Astrocyte (in vitro differentiated cells and primary cell): ENCODE measurements at regions not wholly inside any gene's neighbourhood (a gene's known extent, or its start where the extent isn't known, plus 50 kb on each side); places are given as distances from the start of the nearest gene placed in this dataset.

Source experiments
- DNase-seq: peaks from one replicate; pipeline ENCODE4 v3.0.0-alpha.2; 2010; ENCODE audit warnings: low read depth
- FAIRE-seq: peaks from 2 replicates; lab custom pipeline; 2011; peaks lifted over from hg19 to GRCh38; lab: Jason Lieb, UNC
- H2AFZ ChIP-seq: 2 replicates; pipeline ENCODE4 v1.6.0; 2012; ENCODE audit warnings: low read depth, low read length, inconsistent platforms
- H3K27ac ChIP-seq: 2 replicates; pipeline ENCODE4 v1.5.1; 2011; ENCODE audit warnings: low read depth, low read length, inconsistent platforms
- H3K27me3 ChIP-seq: 2 replicates; pipeline ENCODE4 v1.6.0; 2011; ENCODE audit warnings: low read length, inconsistent platforms; ENCODE audit not compliant: insufficient read depth
- H3K36me3 ChIP-seq: 2 replicates; pipeline ENCODE4 v1.5.1; 2011; ENCODE audit warnings: low read length, inconsistent platforms; ENCODE audit not compliant: insufficient read depth
- H3K4me1 ChIP-seq: 2 replicates; pipeline ENCODE4 v1.5.1; 2011; ENCODE audit warnings: low read length, inconsistent platforms; ENCODE audit not compliant: insufficient read depth
- H3K4me2 ChIP-seq: 2 replicates; pipeline ENCODE4 v1.6.0; 2012; ENCODE audit warnings: low read length, inconsistent platforms
- H3K4me3 ChIP-seq: 2 replicates; pipeline ENCODE4 v1.5.1; 2011; ENCODE audit warnings: low read depth, mild to moderate bottlenecking, low read length, inconsistent platforms; ENCODE audit not compliant: insufficient read depth
- H3K79me2 ChIP-seq: 2 replicates; pipeline ENCODE4 v1.6.0; 2012; ENCODE audit warnings: mild to moderate bottlenecking, low read length, inconsistent platforms; ENCODE audit not compliant: insufficient read depth
- H3K9ac ChIP-seq: 2 replicates; pipeline ENCODE4 v1.6.0; 2012; ENCODE audit warnings: mild to moderate bottlenecking, low read length, inconsistent platforms
- H3K9me3 ChIP-seq: 2 replicates; pipeline ENCODE4 v1.5.1; 2012; ENCODE audit warnings: low read depth, mild to moderate bottlenecking, low read length, inconsistent platforms; ENCODE audit not compliant: insufficient read depth
- H4K20me1 ChIP-seq: 2 replicates; pipeline ENCODE4 v1.6.0; 2012; ENCODE audit warnings: low read length, inconsistent platforms; ENCODE audit not compliant: insufficient read depth
- H3K27ac Mint-ChIP-seq: one replicate; pipeline ENCODE4 v1.8.0; 2021; ENCODE audit warnings: mild to moderate bottlenecking, mixed read lengths; ENCODE audit not compliant: unreplicated experiment
- H3K27me3 Mint-ChIP-seq: one replicate; pipeline ENCODE4 v1.8.0; 2021; ENCODE audit warnings: low read depth, mixed read lengths; ENCODE audit not compliant: unreplicated experiment
- H3K36me3 Mint-ChIP-seq: one replicate; pipeline ENCODE4 v1.8.0; 2021; ENCODE audit warnings: low read depth, mixed read lengths; ENCODE audit not compliant: unreplicated experiment
- H3K4me1 Mint-ChIP-seq: one replicate; pipeline ENCODE4 v1.8.0; 2021; ENCODE audit warnings: low read depth, mixed read lengths; ENCODE audit not compliant: unreplicated experiment
- H3K4me3 Mint-ChIP-seq: one replicate; pipeline ENCODE4 v1.8.0; 2021; ENCODE audit warnings: mild to moderate bottlenecking, moderate library complexity, mixed read lengths; ENCODE audit not compliant: unreplicated experiment
- H3K9me3 Mint-ChIP-seq: one replicate; pipeline ENCODE4 v1.8.0; 2021; ENCODE audit warnings: mild to moderate bottlenecking, mixed read lengths; ENCODE audit not compliant: unreplicated experiment
- CTCF ChIP-seq: IDR thresholded peaks from 2 replicates; pipeline ENCODE4 v1.5.1; 2011; ENCODE audit warnings: low read depth, mild to moderate bottlenecking, inconsistent platforms, low read length, moderate library complexity; ENCODE audit not compliant: insufficient read depth
- EZH2 ChIP-seq: IDR thresholded peaks from 2 replicates; pipeline ENCODE4 v1.6.1; 2012; ENCODE audit warnings: mild to moderate bottlenecking, low read length, inconsistent platforms; ENCODE audit not compliant: insufficient read depth

DNA sequence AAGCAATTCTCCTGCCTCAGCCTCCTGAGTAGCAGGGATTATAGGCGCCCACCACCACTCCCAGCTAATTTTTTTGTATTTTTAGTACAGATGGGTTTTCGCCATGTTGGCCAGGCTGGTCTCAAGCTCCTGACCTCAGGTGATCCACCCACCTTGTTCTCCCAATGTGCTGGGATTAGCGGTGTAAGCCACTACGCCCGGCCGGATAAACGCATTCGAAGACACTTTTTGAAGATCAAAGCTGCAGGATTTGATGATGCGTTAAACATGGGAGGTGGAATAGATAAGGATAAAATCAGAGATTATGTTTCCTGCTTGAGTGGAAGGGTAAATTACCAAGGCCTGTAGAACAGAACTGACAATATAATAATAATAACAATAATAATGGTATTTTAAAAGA is 389.4 kb upstream of the POU3F1 start:
- H3K4me1 ChIP-seq = no peaks in the 10 kb centered on the region
- H3K27ac Mint-ChIP-seq = no peak overlapping the region
- H3K79me2 ChIP-seq = no peaks in the 10 kb centered on the region
- no peaks in the 10 kb centered on the region for H4K20me1 ChIP-seq
- no peak overlapping the region for H3K4me3 ChIP-seq
- no peak overlapping the region for H3K27ac ChIP-seq
- peaks cover 4% of the 10 kb centered on the region for H3K9me3 Mint-ChIP-seq
- H3K4me2 ChIP-seq = no peak overlapping the region
- no peaks in the 10 kb centered on the region for H3K36me3 Mint-ChIP-seq
- peaks cover 6% of the 10 kb centered on the region for H3K27me3 ChIP-seq
- FAIRE-seq = no peak
- no peaks in the 10 kb centered on the region for H3K36me3 ChIP-seq
- no peak overlapping the region for H3K9ac ChIP-seq
- H2AFZ ChIP-seq = no peak overlapping the region
- H3K4me3 Mint-ChIP-seq = no peak overlapping the region
- no peak for DNase-seq
- no peaks in the 10 kb centered on the region for H3K9me3 ChIP-seq
- H3K4me1 Mint-ChIP-seq = no peaks in the 10 kb centered on the region
- H3K27me3 Mint-ChIP-seq = peaks cover 15% of the 10 kb centered on the region
- TF ChIP-seq CTCF (no peak), EZH2 (no peak)

DNA sequence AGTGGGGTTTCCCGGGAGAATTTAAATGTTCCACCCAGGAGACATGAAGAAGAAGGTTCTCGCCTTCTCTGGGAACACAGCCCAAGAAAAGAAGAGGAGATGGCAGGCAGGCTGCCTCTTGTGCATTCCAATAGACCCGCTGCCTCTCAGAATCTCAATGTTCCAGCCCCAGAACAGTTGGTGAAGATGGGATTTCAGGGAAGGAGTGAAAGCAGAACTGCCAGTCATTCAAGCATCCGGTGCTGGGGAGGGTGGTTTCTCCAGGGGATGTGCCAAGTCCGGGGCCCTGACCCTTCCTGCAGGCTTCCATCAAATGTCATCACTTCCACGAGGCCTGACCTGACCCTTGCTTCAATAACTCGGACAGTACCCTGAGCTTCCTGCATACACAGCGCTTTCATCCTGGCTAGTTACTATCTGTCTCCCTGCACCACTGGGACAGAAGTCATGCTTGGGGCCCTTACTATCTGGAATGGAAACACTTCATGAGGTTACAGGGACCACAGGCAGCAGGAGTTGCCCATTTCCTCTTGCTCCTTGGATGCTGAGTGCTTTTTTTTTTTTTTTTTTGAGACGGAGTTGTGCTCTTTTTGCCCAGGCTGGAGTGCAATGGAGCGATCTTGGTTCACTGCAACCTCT is 386.6 kb upstream of the POU3F1 start:
- Histone ChIP-seq H3K4me1 (no peaks in the 10 kb centered on the region), H3K27ac (no peak overlapping the region), H3K4me3 (no peak overlapping the region), H4K20me1 (no peaks in the 10 kb centered on the region), H3K9ac (no peak overlapping the region), H3K4me2 (no peak overlapping the region), H3K36me3 (no peaks in the 10 kb centered on the region), H3K79me2 (no peaks in the 10 kb centered on the region), H3K27me3 (peaks cover 6% of the 10 kb centered on the region), H2AFZ (no peak overlapping the region), H3K9me3 (no peaks in the 10 kb centered on the region)
- no peak for TF ChIP-seq CTCF
- no peak for TF ChIP-seq EZH2
- H3K36me3 Mint-ChIP-seq = no peaks in the 10 kb centered on the region
- DNase-seq (no peak), FAIRE-seq (no peak)
- no peak overlapping the region for H3K27ac Mint-ChIP-seq
- peaks cover 15% of the 10 kb centered on the region for H3K27me3 Mint-ChIP-seq
- H3K4me3 Mint-ChIP-seq = no peak overlapping the region
- peaks cover 1% of the 10 kb centered on the region for H3K9me3 Mint-ChIP-seq
- H3K4me1 Mint-ChIP-seq = no peaks in the 10 kb centered on the region

GRCh38 chr1:38431535-38432376 is 385.2 kb upstream of the POU3F1 start:
- no peak overlapping the region for H3K4me2 ChIP-seq
- no peaks in the 10 kb centered on the region for H3K4me1 ChIP-seq
- no peak for TF ChIP-seq EZH2
- no peak for TF ChIP-seq CTCF
- H2AFZ ChIP-seq = no peak overlapping the region
- no peak overlapping the region for H3K27ac ChIP-seq
- H3K9me3 ChIP-seq = no peaks in the 10 kb centered on the region
- peaks cover 18% of the 10 kb centered on the region for H3K27me3 Mint-ChIP-seq
- H3K4me3 Mint-ChIP-seq = no peak overlapping the region
- no peaks in the 10 kb centered on the region for H3K9me3 Mint-ChIP-seq
- peaks cover 6% of the 10 kb centered on the region for H3K27me3 ChIP-seq
- H3K36me3 Mint-ChIP-seq = no peaks in the 10 kb centered on the region
- FAIRE-seq (no peak), DNase-seq (no peak)
- H3K4me1 Mint-ChIP-seq = peaks cover 2% of the 10 kb centered on the region
- no peak overlapping the region for H3K27ac Mint-ChIP-seq
- no peaks in the 10 kb centered on the region for H3K79me2 ChIP-seq
- no peak overlapping the region for H3K9ac ChIP-seq
- H3K36me3 ChIP-seq = no peaks in the 10 kb centered on the region
- H4K20me1 ChIP-seq = no peaks in the 10 kb centered on the region
- H3K4me3 ChIP-seq = no peak overlapping the region
